NT2/D1 (cell line): ENCODE measurements at regions not wholly inside any gene's neighbourhood (a gene's known extent, or its start where the extent isn't known, plus 50 kb on each side); places are given as distances from the start of the nearest gene placed in this dataset.

Experiments
- DNase-seq: peaks from one replicate; pipeline ENCODE4 v3.0.0-alpha.2; 2011; ENCODE audit warnings: low read depth, low spot score
- H3K27me3 ChIP-seq: 2 replicates; pipeline ENCODE4 v1.6.0; 2011; ENCODE audit warnings: mild to moderate bottlenecking; ENCODE audit not compliant: insufficient read length, insufficient read depth
- H3K36me3 ChIP-seq: 2 replicates; pipeline ENCODE4 v1.6.1; 2011; ENCODE audit warnings: mild to moderate bottlenecking, low read length, mixed read lengths; ENCODE audit not compliant: insufficient read depth, insufficient read length
- H3K4me1 ChIP-seq: 2 replicates; pipeline ENCODE4 v1.5.1; 2011; ENCODE audit not compliant: insufficient read depth, insufficient read length
- H3K4me3 ChIP-seq: 2 replicates; pipeline ENCODE4 v1.5.1; 2011; ENCODE audit warnings: low read depth; ENCODE audit not compliant: insufficient read length
- H3K9ac ChIP-seq: 2 replicates; pipeline ENCODE4 v1.6.0; 2011; ENCODE audit warnings: low read depth; ENCODE audit not compliant: insufficient read length
- H3K9me3 ChIP-seq: 2 replicates; pipeline ENCODE4 v1.5.1; 2011; ENCODE audit warnings: mild to moderate bottlenecking, low read length; ENCODE audit not compliant: insufficient read depth
- SUZ12 ChIP-seq: IDR thresholded peaks from 2 replicates; pipeline ENCODE4 v1.6.1; 2011; ENCODE audit not compliant: insufficient read length, insufficient read depth; ENCODE audit errors: extremely low read depth
- YY1 ChIP-seq: IDR thresholded peaks from 2 replicates; pipeline ENCODE4 v1.6.1; 2011; ENCODE audit not compliant: insufficient read length, insufficient read depth
- ZNF274 ChIP-seq: IDR thresholded peaks from 2 replicates; pipeline ENCODE4 v1.6.1; 2011; ENCODE audit warnings: mild to moderate bottlenecking, low read depth, low read length

DNA sequence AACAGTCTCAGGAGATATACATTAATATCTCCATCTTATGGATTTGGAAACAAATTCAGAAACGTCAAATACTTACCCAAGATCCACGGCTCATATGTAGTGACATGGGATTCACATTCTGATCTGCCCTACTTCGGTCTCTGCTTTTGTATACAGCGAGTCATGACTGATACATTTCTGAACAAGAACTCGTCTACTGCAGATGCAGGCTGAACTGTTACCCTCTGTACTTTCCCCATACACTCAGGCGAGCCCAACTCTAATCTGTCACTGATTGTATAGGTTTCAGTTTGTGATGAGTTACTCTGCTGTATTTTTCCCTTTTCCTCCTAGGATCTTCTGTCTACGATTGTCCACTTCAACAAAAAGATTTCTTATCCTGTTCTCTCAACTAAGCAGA is 441.6 kb downstream of the CCDC91 start:
- no peak for DNase-seq
- no peaks in the 10 kb centered on the region for H3K27me3 ChIP-seq
- no peak for TF ChIP-seq SUZ12
- no peak for TF ChIP-seq YY1
- no peak for TF ChIP-seq ZNF274
- no peaks in the 10 kb centered on the region for H3K9me3 ChIP-seq
- no peak overlapping the region for H3K4me3 ChIP-seq
- no peaks in the 10 kb centered on the region for H3K4me1 ChIP-seq
- no peaks in the 10 kb centered on the region for H3K36me3 ChIP-seq
- no peak overlapping the region for H3K9ac ChIP-seq

DNA sequence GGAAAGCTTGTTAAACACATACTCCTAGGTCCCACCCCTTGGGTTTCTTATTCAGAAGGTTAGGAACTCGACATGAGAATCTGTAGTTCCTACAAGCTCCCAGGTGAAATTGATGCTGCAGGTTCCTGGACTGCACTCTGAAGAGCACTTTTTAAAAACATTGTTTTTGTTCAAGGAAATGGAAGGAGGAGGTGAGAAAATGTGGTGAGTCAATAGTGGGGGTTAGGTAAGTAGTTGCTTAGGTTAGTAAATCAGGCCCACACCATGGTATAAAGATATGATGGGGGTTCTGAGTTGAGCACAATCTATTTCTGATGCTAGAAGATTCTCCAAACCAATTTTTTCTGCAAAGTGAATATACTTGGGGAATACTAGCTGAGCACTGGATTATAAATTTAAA is 450.3 kb downstream of the CCDC91 start:
- no peak overlapping the region for H3K9ac ChIP-seq
- no peaks in the 10 kb centered on the region for H3K9me3 ChIP-seq
- no peaks in the 10 kb centered on the region for H3K27me3 ChIP-seq
- H3K36me3 ChIP-seq: no peaks in the 10 kb centered on the region
- no peak overlapping the region for H3K4me3 ChIP-seq
- no peaks in the 10 kb centered on the region for H3K4me1 ChIP-seq
- DNase-seq: no peak
- TF ChIP-seq ZNF274 (no peak), SUZ12 (no peak), YY1 (no peak)

GRCh38 chr12:28645436-28645835 is 455.2 kb downstream of the CCDC91 start:
- no peak overlapping the region for H3K4me3 ChIP-seq
- DNase-seq: no peak
- no peak overlapping the region for H3K9ac ChIP-seq
- TF ChIP-seq SUZ12 (no peak), ZNF274 (no peak), YY1 (no peak)
- H3K9me3 ChIP-seq: no peaks in the 10 kb centered on the region
- H3K4me1 ChIP-seq: no peaks in the 10 kb centered on the region
- no peaks in the 10 kb centered on the region for H3K27me3 ChIP-seq
- H3K36me3 ChIP-seq: no peaks in the 10 kb centered on the region

GRCh38 chr12:28645891-28646290 is 455.6 kb downstream of the CCDC91 start:
- Histone ChIP-seq H3K4me1 (no peaks in the 10 kb centered on the region), H3K9me3 (no peaks in the 10 kb centered on the region), H3K9ac (no peak overlapping the region), H3K4me3 (no peak overlapping the region), H3K27me3 (no peaks in the 10 kb centered on the region), H3K36me3 (no peaks in the 10 kb centered on the region)
- TF ChIP-seq SUZ12: no peak
- no peak for DNase-seq

- Histone ChIP-seq H3K9me3 (no peaks in the 10 kb centered on the region), H3K9ac (no peak overlapping the region), H3K27me3 (no peaks in the 10 kb centered on the region), H3K4me3 (no peak overlapping the region), H3K36me3 (no peaks in the 10 kb centered on the region), H3K4me1 (no peaks in the 10 kb centered on the region)
- TF ChIP-seq YY1: no peak
- TF ChIP-seq ZNF274: no peak
- no peak for TF ChIP-seq SUZ12
- no peak for DNase-seq
Measured at GRCh38 chr12:28650906-28651305, 460.6 kb downstream of the CCDC91 start.

DNA sequence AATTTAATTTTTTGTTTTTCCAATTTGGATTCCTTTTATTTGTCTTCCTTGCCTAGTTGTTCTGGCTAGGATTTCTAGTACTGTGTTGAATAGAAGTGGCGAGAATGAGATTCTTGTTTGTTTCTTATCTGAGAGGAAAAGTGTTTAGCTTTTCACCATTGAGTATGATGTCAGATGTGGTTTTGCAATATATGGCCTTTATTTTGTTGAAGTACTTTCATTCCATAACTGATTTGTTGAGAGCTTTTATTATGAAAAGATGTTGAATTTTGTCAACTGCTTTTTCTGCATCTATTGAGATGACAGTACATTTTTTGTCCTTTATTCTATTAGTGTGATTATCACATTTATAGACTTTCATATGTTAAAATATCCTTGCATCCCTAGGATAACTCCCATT is 462.0 kb downstream of the CCDC91 start:
- no peak for DNase-seq
- H3K4me3 ChIP-seq: no peak overlapping the region
- H3K4me1 ChIP-seq: no peaks in the 10 kb centered on the region
- no peaks in the 10 kb centered on the region for H3K27me3 ChIP-seq
- H3K9me3 ChIP-seq: no peaks in the 10 kb centered on the region
- no peaks in the 10 kb centered on the region for H3K36me3 ChIP-seq
- no peak overlapping the region for H3K9ac ChIP-seq
- TF ChIP-seq ZNF274 (no peak), SUZ12 (no peak), YY1 (no peak)

- Histone ChIP-seq H3K4me1 (no peaks in the 10 kb centered on the region), H3K9ac (no peak overlapping the region), H3K9me3 (no peaks in the 10 kb centered on the region), H3K4me3 (no peak overlapping the region), H3K36me3 (no peaks in the 10 kb centered on the region), H3K27me3 (no peaks in the 10 kb centered on the region)
- TF ChIP-seq SUZ12 (no peak), YY1 (no peak), ZNF274 (no peak)
- no peak for DNase-seq
Measured at GRCh38 chr12:28681980-28682379, 467.1 kb upstream of the FAR2 start.

DNA sequence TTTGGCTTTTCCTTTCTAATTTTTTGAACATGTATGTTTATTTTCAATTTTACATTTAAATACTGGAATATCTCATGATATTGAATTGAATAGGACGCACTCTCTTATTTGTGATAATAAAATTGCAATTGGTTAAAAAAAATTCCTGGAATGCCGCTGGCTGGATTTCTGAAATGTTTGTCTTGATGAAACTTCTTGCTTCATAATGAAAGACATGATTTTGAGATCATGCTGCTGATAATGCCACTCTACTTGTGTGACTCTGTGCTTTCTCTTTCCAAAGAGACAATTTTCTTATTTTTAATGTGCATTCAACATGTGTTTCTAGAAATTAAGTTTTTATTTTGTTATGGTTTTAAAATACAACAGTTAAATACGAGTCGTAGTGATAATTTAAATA is 465.7 kb upstream of the FAR2 start:
- no peak overlapping the region for H3K4me3 ChIP-seq
- no peaks in the 10 kb centered on the region for H3K4me1 ChIP-seq
- TF ChIP-seq YY1: no peak
- no peak for TF ChIP-seq SUZ12
- TF ChIP-seq ZNF274: no peak
- H3K27me3 ChIP-seq: no peaks in the 10 kb centered on the region
- no peaks in the 10 kb centered on the region for H3K36me3 ChIP-seq
- H3K9ac ChIP-seq: no peak overlapping the region
- H3K9me3 ChIP-seq: no peaks in the 10 kb centered on the region
- DNase-seq: no peak
